ENCODE measurements at regions not wholly inside any gene's neighbourhood (a gene's known extent, or its start where the extent isn't known, plus 50 kb on each side); places are given as distances from the start of the nearest gene placed in this dataset.

- H4K5ac ChIP-seq (ENCODE audit: low read length) = no peak overlapping the region
- H3K27ac ChIP-seq (ENCODE audit: low read depth, low read length) = no peak overlapping the region
- H2AK5ac ChIP-seq (ENCODE audit: low read length) = no peak overlapping the region
- H3K18ac ChIP-seq (ENCODE audit: low read length) = no peak overlapping the region
- no peak for DNase-seq
- no peak overlapping the region for H2BK15ac ChIP-seq (replicated peaks; ENCODE audit: low read depth)
- no peaks in the 10 kb centered on the region for H3K36me3 ChIP-seq (ENCODE audit: control insufficient read depth, insufficient read depth, low read length)
- H3K56ac ChIP-seq (ENCODE audit: low read length) = no peak overlapping the region
- no peaks in the 10 kb centered on the region for H3K79me1 ChIP-seq (ENCODE audit: low read length)
- H3K79me2 ChIP-seq (ENCODE audit: control insufficient read depth, insufficient read depth, low read length) = no peaks in the 10 kb centered on the region
- H3K9ac ChIP-seq (ENCODE audit: low read length) = no peak overlapping the region
- no peaks in the 10 kb centered on the region for H3K27me3 ChIP-seq (ENCODE audit: insufficient read depth, low read length, poor library complexity)
- no peak overlapping the region for H4K8ac ChIP-seq (ENCODE audit: low read depth, low read length)
- H3K23ac ChIP-seq (ENCODE audit: low read length) = no peak overlapping the region
- no peak overlapping the region for H2BK120ac ChIP-seq (ENCODE audit: low read depth, low read length)
- no peaks in the 10 kb centered on the region for H3K4me1 ChIP-seq (ENCODE audit: control insufficient read depth, low read depth, low read length)
- H2BK5ac ChIP-seq (ENCODE audit: low read length) = no peak overlapping the region
- no CpG with 5 or more reads among the region's 2 CpGs for WGBS (ENCODE audit: extremely low coverage, insufficient coverage, low lambda C conversion rate)
- H3K4me2 ChIP-seq (ENCODE audit: low read length) = no peak overlapping the region
- no peak overlapping the region for H3K4me3 ChIP-seq (ENCODE audit: low read length)
- H3K4ac ChIP-seq (ENCODE audit: low read depth, low read length) = no peak overlapping the region
These were observed 523.1 kb downstream of the MID1IP1 start for GRCh38 chrX:39324233-39324930.

DNA sequence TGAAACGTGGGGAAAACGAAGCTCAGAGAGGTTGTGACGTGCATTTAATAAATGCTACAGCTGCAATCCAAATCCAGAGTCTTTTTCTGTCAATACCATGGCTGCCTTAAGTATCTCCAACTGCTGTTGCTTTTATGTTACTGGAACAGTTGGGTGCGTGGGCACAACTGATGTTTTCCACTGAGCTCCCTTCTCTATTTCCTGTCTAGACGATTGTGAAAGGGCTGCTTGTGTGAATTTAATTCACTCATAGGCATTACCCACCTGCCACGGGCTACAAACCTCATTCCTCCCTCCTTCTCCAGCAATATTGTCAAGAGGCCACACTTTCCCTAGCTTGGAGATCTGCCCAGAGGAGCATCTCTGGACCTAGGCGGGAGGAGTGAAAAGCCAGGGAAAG lies 526.0 kb downstream of the MID1IP1 start:
- no peak overlapping the region for H3K27ac ChIP-seq (ENCODE audit: low read depth, low read length)
- H4K8ac ChIP-seq (ENCODE audit: low read depth, low read length) = no peak overlapping the region
- H3K56ac ChIP-seq (ENCODE audit: low read length) = no peak overlapping the region
- no peak for DNase-seq
- H3K23ac ChIP-seq (ENCODE audit: low read length) = no peak overlapping the region
- no peak overlapping the region for H2BK120ac ChIP-seq (ENCODE audit: low read depth, low read length)
- no peak overlapping the region for H3K4me3 ChIP-seq (ENCODE audit: low read length)
- no CpG with 5 or more reads among the region's 7 CpGs for WGBS (ENCODE audit: extremely low coverage, insufficient coverage, low lambda C conversion rate)
- no peak overlapping the region for H2BK5ac ChIP-seq (ENCODE audit: low read length)
- H3K36me3 ChIP-seq (ENCODE audit: control insufficient read depth, insufficient read depth, low read length) = no peaks in the 10 kb centered on the region
- H2AK5ac ChIP-seq (ENCODE audit: low read length) = no peak overlapping the region
- H3K27me3 ChIP-seq (ENCODE audit: insufficient read depth, low read length, poor library complexity) = no peaks in the 10 kb centered on the region
- no peak overlapping the region for H3K4ac ChIP-seq (ENCODE audit: low read depth, low read length)
- no peaks in the 10 kb centered on the region for H3K4me1 ChIP-seq (ENCODE audit: control insufficient read depth, low read depth, low read length)
- no peaks in the 10 kb centered on the region for H3K79me2 ChIP-seq (ENCODE audit: control insufficient read depth, insufficient read depth, low read length)
- no peak overlapping the region for H3K9ac ChIP-seq (ENCODE audit: low read length)
- no peak overlapping the region for H4K5ac ChIP-seq (ENCODE audit: low read length)
- H3K4me2 ChIP-seq (ENCODE audit: low read length) = no peak overlapping the region
- no peak overlapping the region for H2BK15ac ChIP-seq (replicated peaks; ENCODE audit: low read depth)
- no peaks in the 10 kb centered on the region for H3K79me1 ChIP-seq (ENCODE audit: low read length)
- H3K18ac ChIP-seq (ENCODE audit: low read length) = no peak overlapping the region

GRCh38 chrX:39327705-39328104 lies 526.4 kb downstream of the MID1IP1 start:
- H3K27me3 ChIP-seq (ENCODE audit: insufficient read depth, low read length, poor library complexity) = no peaks in the 10 kb centered on the region
- H4K8ac ChIP-seq (ENCODE audit: low read depth, low read length) = no peak overlapping the region
- H3K18ac ChIP-seq (ENCODE audit: low read length) = no peak overlapping the region
- no peaks in the 10 kb centered on the region for H3K79me2 ChIP-seq (ENCODE audit: control insufficient read depth, insufficient read depth, low read length)
- H3K23ac ChIP-seq (ENCODE audit: low read length) = no peak overlapping the region
- no peaks in the 10 kb centered on the region for H3K79me1 ChIP-seq (ENCODE audit: low read length)
- no peak overlapping the region for H3K56ac ChIP-seq (ENCODE audit: low read length)
- no peak overlapping the region for H2BK5ac ChIP-seq (ENCODE audit: low read length)
- no CpG with 5 or more reads among the region's 1 CpG for WGBS (ENCODE audit: extremely low coverage, insufficient coverage, low lambda C conversion rate)
- H3K4me3 ChIP-seq (ENCODE audit: low read length) = no peak overlapping the region
- no peak overlapping the region for H3K9ac ChIP-seq (ENCODE audit: low read length)
- H3K4ac ChIP-seq (ENCODE audit: low read depth, low read length) = no peak overlapping the region
- H2BK15ac ChIP-seq (replicated peaks; ENCODE audit: low read depth) = no peak overlapping the region
- H2BK120ac ChIP-seq (ENCODE audit: low read depth, low read length) = no peak overlapping the region
- DNase-seq = no peak
- no peak overlapping the region for H2AK5ac ChIP-seq (ENCODE audit: low read length)
- no peak overlapping the region for H3K4me2 ChIP-seq (ENCODE audit: low read length)
- H4K5ac ChIP-seq (ENCODE audit: low read length) = no peak overlapping the region
- no peaks in the 10 kb centered on the region for H3K4me1 ChIP-seq (ENCODE audit: control insufficient read depth, low read depth, low read length)
- no peak overlapping the region for H3K27ac ChIP-seq (ENCODE audit: low read depth, low read length)
- H3K36me3 ChIP-seq (ENCODE audit: control insufficient read depth, insufficient read depth, low read length) = no peaks in the 10 kb centered on the region

DNA sequence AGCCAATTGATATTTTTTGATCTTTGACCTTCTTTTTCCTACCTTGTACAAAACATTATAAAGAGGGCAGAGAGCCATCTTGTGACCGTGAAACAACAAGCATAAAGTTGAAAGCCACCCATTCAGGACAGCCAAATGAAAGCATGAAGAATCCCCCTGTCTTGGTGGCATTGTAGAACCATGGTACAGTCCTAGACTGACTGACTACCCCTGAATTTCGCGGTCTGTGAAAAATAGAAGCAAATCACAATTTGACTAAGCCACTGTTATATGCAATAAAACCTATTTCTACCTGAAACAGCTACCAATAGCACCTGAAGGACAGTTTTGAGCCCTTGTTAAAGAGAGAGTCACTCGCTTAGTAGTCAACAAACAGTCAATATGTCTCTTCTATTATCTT lies 527.4 kb downstream of the MID1IP1 start:
- no peak overlapping the region for H2BK5ac ChIP-seq (ENCODE audit: low read length)
- DNase-seq = no peak
- H4K8ac ChIP-seq (ENCODE audit: low read depth, low read length) = no peak overlapping the region
- H3K4me3 ChIP-seq (ENCODE audit: low read length) = no peak overlapping the region
- no peak overlapping the region for H2BK120ac ChIP-seq (ENCODE audit: low read depth, low read length)
- no peak overlapping the region for H3K23ac ChIP-seq (ENCODE audit: low read length)
- no peak overlapping the region for H3K9ac ChIP-seq (ENCODE audit: low read length)
- no peak overlapping the region for H4K5ac ChIP-seq (ENCODE audit: low read length)
- H3K27me3 ChIP-seq (ENCODE audit: insufficient read depth, low read length, poor library complexity) = no peaks in the 10 kb centered on the region
- WGBS (ENCODE audit: extremely low coverage, insufficient coverage, low lambda C conversion rate) = no CpG with 5 or more reads among the region's 4 CpGs
- no peak overlapping the region for H2AK5ac ChIP-seq (ENCODE audit: low read length)
- H3K4me2 ChIP-seq (ENCODE audit: low read length) = no peak overlapping the region
- no peaks in the 10 kb centered on the region for H3K4me1 ChIP-seq (ENCODE audit: control insufficient read depth, low read depth, low read length)
- no peak overlapping the region for H3K4ac ChIP-seq (ENCODE audit: low read depth, low read length)
- H3K27ac ChIP-seq (ENCODE audit: low read depth, low read length) = no peak overlapping the region
- H3K56ac ChIP-seq (ENCODE audit: low read length) = no peak overlapping the region
- no peak overlapping the region for H2BK15ac ChIP-seq (replicated peaks; ENCODE audit: low read depth)
- no peaks in the 10 kb centered on the region for H3K79me1 ChIP-seq (ENCODE audit: low read length)
- H3K18ac ChIP-seq (ENCODE audit: low read length) = no peak overlapping the region
- H3K79me2 ChIP-seq (ENCODE audit: control insufficient read depth, insufficient read depth, low read length) = no peaks in the 10 kb centered on the region
- H3K36me3 ChIP-seq (ENCODE audit: control insufficient read depth, insufficient read depth, low read length) = no peaks in the 10 kb centered on the region

- Histone ChIP-seq H4K5ac (ENCODE audit: low read length) (no peak overlapping the region), H4K8ac (ENCODE audit: low read depth, low read length) (no peak overlapping the region), H2BK15ac (replicated peaks; ENCODE audit: low read depth) (no peak overlapping the region), H3K4me1 (ENCODE audit: control insufficient read depth, low read depth, low read length) (no peaks in the 10 kb centered on the region), H2AK5ac (ENCODE audit: low read length) (no peak overlapping the region), H3K4me2 (ENCODE audit: low read length) (no peak overlapping the region), H3K23ac (ENCODE audit: low read length) (no peak overlapping the region), H3K79me1 (ENCODE audit: low read length) (no peaks in the 10 kb centered on the region), H3K18ac (ENCODE audit: low read length) (no peak overlapping the region), H3K27ac (ENCODE audit: low read depth, low read length) (no peak overlapping the region), H2BK5ac (ENCODE audit: low read length) (no peak overlapping the region), H3K27me3 (ENCODE audit: insufficient read depth, low read length, poor library complexity) (no peaks in the 10 kb centered on the region), H3K79me2 (ENCODE audit: control insufficient read depth, insufficient read depth, low read length) (no peaks in the 10 kb centered on the region), H3K36me3 (ENCODE audit: control insufficient read depth, insufficient read depth, low read length) (no peaks in the 10 kb centered on the region), H3K56ac (ENCODE audit: low read length) (no peak overlapping the region), H3K4me3 (ENCODE audit: low read length) (no peak overlapping the region), H3K4ac (ENCODE audit: low read depth, low read length) (no peak overlapping the region), H2BK120ac (ENCODE audit: low read depth, low read length) (no peak overlapping the region), H3K9ac (ENCODE audit: low read length) (no peak overlapping the region)
- no peak for DNase-seq
- 100% methylated on average over 1 of the region's 4 CpGs for WGBS (ENCODE audit: extremely low coverage, insufficient coverage, low lambda C conversion rate)
These were observed 529.9 kb downstream of the MID1IP1 start for GRCh38 chrX:39331082-39331704.

DNA sequence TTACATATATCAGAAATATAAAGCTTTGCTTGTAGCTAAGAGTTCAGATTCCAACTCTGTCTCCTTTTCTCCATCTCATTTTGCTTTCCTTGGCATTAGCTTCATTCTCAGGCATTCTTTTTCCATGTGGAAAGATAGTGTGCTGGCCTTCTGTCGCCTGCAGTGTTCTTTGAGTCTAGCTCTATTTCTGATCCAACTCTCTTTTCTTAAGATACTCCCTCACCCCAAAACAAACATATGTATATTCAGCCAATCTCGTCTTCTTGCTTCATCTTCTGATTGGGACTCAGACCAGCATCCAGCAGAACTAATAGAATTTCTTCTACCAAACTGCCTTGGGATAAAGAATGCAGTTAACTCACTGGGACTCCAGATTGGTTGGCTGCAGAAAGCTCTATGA lies 532.2 kb downstream of the MID1IP1 start:
- no peak overlapping the region for H3K27ac ChIP-seq (ENCODE audit: low read depth, low read length)
- H2BK120ac ChIP-seq (ENCODE audit: low read depth, low read length) = no peak overlapping the region
- DNase-seq = no peak
- H3K4me1 ChIP-seq (ENCODE audit: control insufficient read depth, low read depth, low read length) = no peaks in the 10 kb centered on the region
- no peak overlapping the region for H4K5ac ChIP-seq (ENCODE audit: low read length)
- no peak overlapping the region for H2BK5ac ChIP-seq (ENCODE audit: low read length)
- H3K79me2 ChIP-seq (ENCODE audit: control insufficient read depth, insufficient read depth, low read length) = no peaks in the 10 kb centered on the region
- no peak overlapping the region for H3K9ac ChIP-seq (ENCODE audit: low read length)
- no peak overlapping the region for H2BK15ac ChIP-seq (replicated peaks; ENCODE audit: low read depth)
- H3K23ac ChIP-seq (ENCODE audit: low read length) = no peak overlapping the region
- no peaks in the 10 kb centered on the region for H3K79me1 ChIP-seq (ENCODE audit: low read length)
- no peak overlapping the region for H4K8ac ChIP-seq (ENCODE audit: low read depth, low read length)
- H2AK5ac ChIP-seq (ENCODE audit: low read length) = no peak overlapping the region
- H3K36me3 ChIP-seq (ENCODE audit: control insufficient read depth, insufficient read depth, low read length) = no peaks in the 10 kb centered on the region
- no CpG with 5 or more reads among the region's 2 CpGs for WGBS (ENCODE audit: extremely low coverage, insufficient coverage, low lambda C conversion rate)
- no peak overlapping the region for H3K4me2 ChIP-seq (ENCODE audit: low read length)
- H3K27me3 ChIP-seq (ENCODE audit: insufficient read depth, low read length, poor library complexity) = no peaks in the 10 kb centered on the region
- H3K4ac ChIP-seq (ENCODE audit: low read depth, low read length) = no peak overlapping the region
- H3K4me3 ChIP-seq (ENCODE audit: low read length) = no peak overlapping the region
- H3K56ac ChIP-seq (ENCODE audit: low read length) = no peak overlapping the region
- H3K18ac ChIP-seq (ENCODE audit: low read length) = no peak overlapping the region
